ENCODE measurements at regions not wholly inside any gene's neighbourhood (a gene's known extent, or its start where the extent isn't known, plus 50 kb on each side); places are given as distances from the start of the nearest gene placed in this dataset.
"Not testable (repeated sequence)": the region's sequence is repeated elsewhere in the genome, so short reads cannot be mapped to it uniquely, and the experiment has no call there.

DNA sequence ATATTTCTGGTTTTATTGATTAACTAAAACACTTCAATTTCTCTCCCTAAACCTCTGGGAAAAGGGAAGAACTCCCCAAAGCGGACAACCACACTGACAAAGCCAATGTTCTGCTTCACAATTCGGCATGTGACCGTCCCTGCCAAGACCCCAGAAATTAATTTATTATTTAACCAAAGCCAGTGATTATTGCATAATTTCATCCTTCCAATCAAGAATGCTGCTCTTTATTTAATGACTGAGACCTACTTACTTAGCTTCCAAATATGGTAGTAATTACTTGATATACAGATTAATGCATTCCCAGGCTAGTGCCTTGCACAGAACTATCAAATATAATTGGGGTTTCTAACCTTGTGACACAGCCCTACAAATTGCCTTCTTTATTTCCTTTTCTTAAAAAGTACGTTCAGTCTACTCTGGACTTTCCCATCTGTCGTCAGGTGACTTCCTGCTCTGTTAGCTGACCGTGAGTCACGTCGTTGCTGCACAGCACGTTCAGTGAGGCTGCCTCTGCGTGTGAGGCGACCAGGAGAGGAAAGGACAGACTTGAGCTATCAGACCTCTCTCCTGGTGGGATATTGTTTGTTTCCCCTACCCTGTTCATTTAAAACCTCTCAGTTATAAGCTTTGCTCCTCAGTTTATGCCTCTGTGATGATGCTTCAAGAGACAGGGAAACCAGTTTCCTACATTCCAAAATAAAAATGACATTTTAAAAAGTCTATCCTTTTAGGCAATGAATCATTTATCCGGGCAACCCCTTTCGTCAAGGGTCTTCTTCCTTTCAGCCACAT, 55.7 kb upstream of the TNFAIP3 start:
- Histone ChIP-seq H3K4me1 (ENCODE audit: low read depth) (peaks cover 3% of the 10 kb centered on the region), H3K36me3 (ENCODE audit: low read depth) (no peaks in the 10 kb centered on the region), H3K4me3 (no peak overlapping the region), H3K9me3 (no peaks in the 10 kb centered on the region)
- intact Hi-C loops (cut with DNase I, micrococcal nuclease), result no loop called here
- TF ChIP-seq, protein P1, sequence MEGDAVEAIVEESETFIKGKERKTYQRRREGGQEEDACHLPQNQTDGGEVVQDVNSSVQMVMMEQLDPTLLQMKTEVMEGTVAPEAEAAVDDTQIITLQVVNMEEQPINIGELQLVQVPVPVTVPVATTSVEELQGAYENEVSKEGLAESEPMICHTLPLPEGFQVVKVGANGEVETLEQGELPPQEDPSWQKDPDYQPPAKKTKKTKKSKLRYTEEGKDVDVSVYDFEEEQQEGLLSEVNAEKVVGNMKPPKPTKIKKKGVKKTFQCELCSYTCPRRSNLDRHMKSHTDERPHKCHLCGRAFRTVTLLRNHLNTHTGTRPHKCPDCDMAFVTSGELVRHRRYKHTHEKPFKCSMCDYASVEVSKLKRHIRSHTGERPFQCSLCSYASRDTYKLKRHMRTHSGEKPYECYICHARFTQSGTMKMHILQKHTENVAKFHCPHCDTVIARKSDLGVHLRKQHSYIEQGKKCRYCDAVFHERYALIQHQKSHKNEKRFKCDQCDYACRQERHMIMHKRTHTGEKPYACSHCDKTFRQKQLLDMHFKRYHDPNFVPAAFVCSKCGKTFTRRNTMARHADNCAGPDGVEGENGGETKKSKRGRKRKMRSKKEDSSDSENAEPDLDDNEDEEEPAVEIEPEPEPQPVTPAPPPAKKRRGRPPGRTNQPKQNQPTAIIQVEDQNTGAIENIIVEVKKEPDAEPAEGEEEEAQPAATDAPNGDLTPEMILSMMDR (IDR thresholded peaks at IDR 0.05), result no peak
- peak; percentile 73 to 90 (median 75) for DNase-seq
- ATAC-seq, result peak; percentile 99

DNA sequence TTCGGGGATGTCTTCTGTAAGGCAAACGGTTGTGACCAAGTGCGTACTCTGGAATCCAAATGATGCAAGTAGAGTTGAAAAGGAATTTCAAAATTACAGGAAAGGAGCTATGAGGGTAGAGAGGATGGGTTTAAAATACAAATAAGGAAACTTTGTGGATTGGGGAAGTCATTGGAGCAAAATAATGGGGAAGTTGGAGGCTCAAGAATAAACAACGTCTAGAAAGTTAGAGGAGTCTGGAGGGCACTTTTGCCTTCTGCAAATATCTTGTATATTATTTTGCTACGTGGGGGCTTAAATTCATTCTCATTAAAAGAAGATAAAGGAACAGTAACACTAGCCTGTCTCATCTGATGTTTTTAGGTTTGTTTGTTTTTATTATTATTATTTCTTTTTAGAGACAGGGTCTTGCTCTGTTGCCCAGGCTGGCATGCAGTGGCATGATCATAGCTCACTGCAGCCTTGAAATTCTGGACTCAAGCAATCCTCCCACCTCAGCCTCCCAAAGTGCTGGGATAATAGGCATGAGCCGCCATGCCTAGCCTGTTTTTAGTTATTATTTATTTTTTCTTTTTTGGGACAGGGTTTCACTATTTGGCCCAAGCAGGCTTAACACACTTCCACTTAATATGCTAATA, 55.0 kb upstream of the TNFAIP3 start:
- H3K9me3 ChIP-seq, result no peaks in the 10 kb centered on the region
- H3K4me1 ChIP-seq (ENCODE audit: low read depth), result peaks cover 3% of the 10 kb centered on the region
- H3K36me3 ChIP-seq (ENCODE audit: low read depth), result no peaks in the 10 kb centered on the region
- TF ChIP-seq, protein P1 (IDR thresholded peaks at IDR 0.05), result no peak
- no peak overlapping the region for H3K4me3 ChIP-seq
- ATAC-seq (no peak), DNase-seq (no peak)
- intact Hi-C loops (cut with DNase I, micrococcal nuclease), result no loop called here

DNA sequence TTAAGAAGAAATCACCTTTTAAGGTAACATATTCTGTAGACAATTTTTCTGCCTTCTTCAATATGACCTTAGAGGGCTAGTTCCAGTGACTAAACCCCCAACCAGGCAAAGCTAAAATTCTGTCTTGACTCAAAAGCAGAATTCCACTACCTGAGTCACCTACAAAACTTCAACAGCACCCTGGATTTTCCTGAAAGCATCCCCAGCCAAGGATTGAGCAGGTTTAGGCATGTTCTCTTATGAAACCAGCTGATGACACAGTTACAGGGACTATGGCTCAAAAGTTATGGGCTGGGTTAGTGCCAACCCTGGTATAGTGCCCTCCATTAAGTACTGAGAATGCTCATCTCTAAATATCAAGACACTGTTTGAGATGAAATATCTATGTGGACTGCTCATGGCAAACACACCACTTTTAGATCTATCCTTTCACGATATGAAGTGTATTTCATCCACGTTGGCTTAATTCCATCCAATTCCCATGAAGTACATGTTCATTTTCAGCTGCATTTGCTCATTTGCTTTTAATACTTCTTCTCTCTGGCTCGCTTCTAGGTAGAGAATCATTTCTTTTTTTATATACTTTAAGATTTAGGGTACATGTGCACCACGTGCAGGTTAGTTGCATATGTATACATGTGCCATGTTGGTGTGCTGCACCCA, 53.6 kb upstream of the TNFAIP3 start:
- intact Hi-C loops (cut with DNase I, micrococcal nuclease), result no loop called here
- H3K9me3 ChIP-seq, result no peaks in the 10 kb centered on the region
- DNase-seq (no peak), ATAC-seq (no peak)
- H3K4me1 ChIP-seq (ENCODE audit: low read depth), result peaks cover 3% of the 10 kb centered on the region
- H3K4me3 ChIP-seq, result no peak overlapping the region
- TF ChIP-seq, protein P1 (IDR thresholded peaks at IDR 0.05), result no peak
- H3K36me3 ChIP-seq (ENCODE audit: low read depth), result no peaks in the 10 kb centered on the region

DNA sequence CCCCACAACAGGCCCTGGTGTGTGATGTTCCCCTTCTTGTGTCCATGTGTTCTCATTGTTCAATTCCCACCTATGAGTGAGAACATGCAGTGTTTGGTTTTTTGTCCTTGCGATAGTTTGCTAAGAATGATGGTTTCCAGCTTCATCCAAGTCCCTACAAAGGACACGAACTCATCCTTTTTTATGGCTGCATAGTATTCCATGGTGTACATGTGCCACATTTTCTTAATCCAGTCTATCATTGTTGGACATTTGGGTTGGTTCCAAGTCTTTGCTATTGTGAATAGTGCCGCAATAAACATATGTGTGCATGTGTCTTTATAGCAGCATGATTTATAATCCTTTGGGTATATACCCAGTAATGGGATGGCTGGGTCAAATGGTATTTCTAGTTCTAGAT, 53.0 kb upstream of the TNFAIP3 start:
- H3K4me1 ChIP-seq (ENCODE audit: low read depth); ATAC-seq; H3K9me3 ChIP-seq; H3K4me3 ChIP-seq; DNase-seq; H3K36me3 ChIP-seq (ENCODE audit: low read depth); intact Hi-C loops (cut with DNase I, micrococcal nuclease): not testable (repeated sequence)

DNA sequence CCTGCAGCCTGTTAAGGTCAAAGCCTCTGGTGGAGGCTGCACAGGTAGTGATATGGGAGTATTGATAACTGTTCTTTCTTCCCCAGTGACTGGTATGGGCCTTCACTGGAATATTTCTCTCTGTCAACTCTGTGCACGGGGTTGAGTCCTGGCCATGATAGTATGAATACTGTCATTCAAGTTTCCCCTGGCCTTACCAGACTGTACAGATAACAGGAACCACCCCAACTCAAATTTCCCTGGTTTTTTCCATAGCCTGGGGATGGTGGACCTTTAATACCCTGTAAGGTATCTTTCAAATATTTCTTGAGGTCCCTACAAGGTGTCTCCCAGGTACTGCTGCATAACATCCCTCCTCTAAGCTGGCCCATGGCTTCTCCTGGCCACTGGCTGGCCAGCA, 51.4 kb upstream of the TNFAIP3 start:
- TF ChIP-seq, protein P1 (IDR thresholded peaks at IDR 0.05), result no peak
- H3K4me3 ChIP-seq, result no peak overlapping the region
- H3K9me3 ChIP-seq, result no peaks in the 10 kb centered on the region
- H3K4me1 ChIP-seq (ENCODE audit: low read depth), result peaks cover 3% of the 10 kb centered on the region
- intact Hi-C loops (cut with DNase I, micrococcal nuclease), result no loop called here
- ATAC-seq, result no peak
- H3K36me3 ChIP-seq (ENCODE audit: low read depth), result no peaks in the 10 kb centered on the region
- no peak for DNase-seq

DNA sequence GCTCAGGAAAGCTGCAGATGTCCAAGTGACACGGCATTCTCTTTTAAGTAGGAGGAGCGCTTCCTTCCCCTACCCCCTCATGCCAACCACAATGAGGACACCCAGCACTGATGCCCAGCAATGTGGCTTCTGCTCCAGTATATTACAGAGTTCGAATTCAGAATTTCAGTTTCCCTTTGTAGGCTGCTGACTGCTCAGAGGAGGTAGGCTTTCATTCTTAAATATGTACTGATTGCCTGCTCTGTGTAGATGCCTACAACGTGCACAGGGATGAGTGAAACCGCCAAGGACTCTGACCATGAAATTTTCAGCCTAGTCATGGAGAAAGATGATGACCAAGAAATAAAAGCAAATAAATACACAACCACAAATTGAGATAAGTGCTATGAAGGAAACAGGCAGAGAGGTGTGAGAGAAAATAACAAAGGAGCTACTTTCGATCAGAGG, 50.9 kb upstream of the TNFAIP3 start:
- Histone ChIP-seq H3K36me3 (ENCODE audit: low read depth) (no peaks in the 10 kb centered on the region), H3K4me3 (no peak overlapping the region), H3K9me3 (no peaks in the 10 kb centered on the region), H3K4me1 (ENCODE audit: low read depth) (peaks cover 3% of the 10 kb centered on the region)
- ATAC-seq (peak; percentile 7), DNase-seq (no peak)
- TF ChIP-seq, protein P1 (IDR thresholded peaks at IDR 0.05), result no peak
- intact Hi-C loops (cut with DNase I, micrococcal nuclease), result no loop called here
